MM.1S (cell line): ENCODE measurements at regions not wholly inside any gene's neighbourhood (a gene's known extent, or its start where the extent isn't known, plus 50 kb on each side); places are given as distances from the start of the nearest gene placed in this dataset.

Experiments
- DNase-seq: peaks from one replicate; pipeline ENCODE4 v3.0.0-alpha.2; 2015
- H2AFZ ChIP-seq: fragments of 300-600 bp; sonication (generic); 2 replicates; pipeline ENCODE4 v1.6.0; 2016; ENCODE audit warnings: antibody characterized with exemption, low read length
- H3F3A ChIP-seq: fragments of 300-600 bp; sonication (generic); 2 replicates; pipeline ENCODE4 v1.6.1; 2016; ENCODE audit warnings: mild to moderate bottlenecking, antibody characterized with exemption, low read length, moderate library complexity, mixed read lengths; ENCODE audit not compliant: insufficient read depth
- H3K27ac ChIP-seq: fragments of 300-600 bp; sonication (generic); 2 replicates; pipeline ENCODE4 v1.5.1; 2016; ENCODE audit warnings: mild to moderate bottlenecking, low read length
- H3K27me3 ChIP-seq: fragments of 300-600 bp; sonication (generic); replicated peaks from 2 replicates; pipeline ENCODE4 v1.6.0; 2016; ENCODE audit warnings: low read length; ENCODE audit not compliant: insufficient read depth
- H3K36me3 ChIP-seq: fragments of 300-600 bp; sonication (generic); replicated peaks from 2 replicates; pipeline ENCODE4 v1.6.1; 2016; ENCODE audit warnings: mild to moderate bottlenecking, low read length, mixed read lengths; ENCODE audit not compliant: insufficient read depth
- H3K4me1 ChIP-seq: fragments of 300-600 bp; sonication (generic); 2 replicates; pipeline ENCODE4 v1.6.1; 2016; ENCODE audit warnings: low read length, mixed read lengths
- H3K4me2 ChIP-seq: fragments of 300-600 bp; sonication (generic); 2 replicates; pipeline ENCODE4 v1.6.0; 2016; ENCODE audit warnings: low read depth, low read length
- H3K4me3 ChIP-seq: fragments of 300-600 bp; sonication (generic); 2 replicates; pipeline ENCODE4 v1.5.1; 2016; ENCODE audit warnings: low read length, mixed read lengths
- H3K79me2 ChIP-seq: fragments of 300-600 bp; sonication (generic); 2 replicates; pipeline ENCODE4 v1.6.1; 2016; ENCODE audit warnings: mixed run types, low read length, mixed read lengths
- H3K9ac ChIP-seq: fragments of 300-600 bp; sonication (generic); 2 replicates; pipeline ENCODE4 v1.6.1; 2016; ENCODE audit warnings: low read length, mixed read lengths
- H3K9me2 ChIP-seq: fragments of 300-600 bp; sonication (generic); replicated peaks from 2 replicates; pipeline ENCODE4 v1.6.1; 2016; ENCODE audit warnings: mild to moderate bottlenecking, low read length, mixed read lengths; ENCODE audit not compliant: insufficient read depth
- H3K9me3 ChIP-seq: fragments of 300-600 bp; sonication (generic); replicated peaks from 2 replicates; pipeline ENCODE4 v1.6.1; 2016; ENCODE audit warnings: mild to moderate bottlenecking, low read length, mixed read lengths; ENCODE audit not compliant: insufficient read depth
- H4K20me1 ChIP-seq: fragments of 300-600 bp; sonication (generic); 2 replicates; pipeline ENCODE4 v1.6.1; 2016; ENCODE audit warnings: mild to moderate bottlenecking, low read length, moderate library complexity, mixed read lengths; ENCODE audit not compliant: insufficient read depth
- EZH2 ChIP-seq: fragments of 300-600 bp; sonication (generic); optimal IDR thresholded peaks from 2 replicates; pipeline ENCODE3; 2017; ENCODE audit warnings: low read depth, mild to moderate bottlenecking, antibody characterized with exemption, low read length, mixed read lengths
- EZH2phosphoT487 ChIP-seq: fragments of 300-600 bp; sonication (generic); IDR thresholded peaks from 2 replicates; pipeline ENCODE4 v1.6.1; 2018; ENCODE audit warnings: antibody characterized with exemption, low read length
- TF ChIP-seq, protein P1 (sequence below): fragments of 300-600 bp; sonication (generic); IDR thresholded peaks from 2 replicates; pipeline ENCODE4 v1.5.1; 2016; ENCODE audit warnings: antibody characterized with exemption, low read length, mixed read lengths

DNA sequence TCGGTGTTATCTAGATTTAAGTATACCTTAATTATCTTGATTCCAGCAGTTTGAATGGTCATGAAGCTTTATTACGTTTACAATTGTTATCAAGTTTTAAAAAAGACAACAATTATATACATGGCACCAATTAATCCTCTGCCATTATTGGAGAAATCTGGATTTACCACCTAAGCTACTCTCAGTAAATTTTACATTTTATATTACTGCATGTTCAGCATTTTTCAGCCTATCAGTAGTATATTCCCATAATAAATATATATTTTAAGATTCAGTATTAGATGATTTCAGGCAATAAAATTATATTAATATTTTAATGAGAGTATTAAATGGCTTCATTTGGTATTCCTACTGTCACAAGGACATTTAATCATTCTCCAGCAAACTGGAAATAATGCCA is 264.5 kb upstream of the PRDM9 start:
- H3K27me3 ChIP-seq: no peaks in the 10 kb centered on the region
- no peaks in the 10 kb centered on the region for H3K9me3 ChIP-seq
- H3K4me1 ChIP-seq: no peaks in the 10 kb centered on the region
- no peak overlapping the region for H3K4me3 ChIP-seq
- H3K9ac ChIP-seq: no peak overlapping the region
- no peaks in the 10 kb centered on the region for H4K20me1 ChIP-seq
- no peak overlapping the region for H2AFZ ChIP-seq
- no peaks in the 10 kb centered on the region for H3K36me3 ChIP-seq
- TF ChIP-seq, protein P1, sequence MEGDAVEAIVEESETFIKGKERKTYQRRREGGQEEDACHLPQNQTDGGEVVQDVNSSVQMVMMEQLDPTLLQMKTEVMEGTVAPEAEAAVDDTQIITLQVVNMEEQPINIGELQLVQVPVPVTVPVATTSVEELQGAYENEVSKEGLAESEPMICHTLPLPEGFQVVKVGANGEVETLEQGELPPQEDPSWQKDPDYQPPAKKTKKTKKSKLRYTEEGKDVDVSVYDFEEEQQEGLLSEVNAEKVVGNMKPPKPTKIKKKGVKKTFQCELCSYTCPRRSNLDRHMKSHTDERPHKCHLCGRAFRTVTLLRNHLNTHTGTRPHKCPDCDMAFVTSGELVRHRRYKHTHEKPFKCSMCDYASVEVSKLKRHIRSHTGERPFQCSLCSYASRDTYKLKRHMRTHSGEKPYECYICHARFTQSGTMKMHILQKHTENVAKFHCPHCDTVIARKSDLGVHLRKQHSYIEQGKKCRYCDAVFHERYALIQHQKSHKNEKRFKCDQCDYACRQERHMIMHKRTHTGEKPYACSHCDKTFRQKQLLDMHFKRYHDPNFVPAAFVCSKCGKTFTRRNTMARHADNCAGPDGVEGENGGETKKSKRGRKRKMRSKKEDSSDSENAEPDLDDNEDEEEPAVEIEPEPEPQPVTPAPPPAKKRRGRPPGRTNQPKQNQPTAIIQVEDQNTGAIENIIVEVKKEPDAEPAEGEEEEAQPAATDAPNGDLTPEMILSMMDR: no peak
- no peak for TF ChIP-seq EZH2phosphoT487
- TF ChIP-seq EZH2: no peak
- no peak overlapping the region for H3K4me2 ChIP-seq
- DNase-seq: no peak
- no peaks in the 10 kb centered on the region for H3K9me2 ChIP-seq
- H3K79me2 ChIP-seq: no peaks in the 10 kb centered on the region
- H3F3A ChIP-seq: no peaks in the 10 kb centered on the region
- no peak overlapping the region for H3K27ac ChIP-seq

DNA sequence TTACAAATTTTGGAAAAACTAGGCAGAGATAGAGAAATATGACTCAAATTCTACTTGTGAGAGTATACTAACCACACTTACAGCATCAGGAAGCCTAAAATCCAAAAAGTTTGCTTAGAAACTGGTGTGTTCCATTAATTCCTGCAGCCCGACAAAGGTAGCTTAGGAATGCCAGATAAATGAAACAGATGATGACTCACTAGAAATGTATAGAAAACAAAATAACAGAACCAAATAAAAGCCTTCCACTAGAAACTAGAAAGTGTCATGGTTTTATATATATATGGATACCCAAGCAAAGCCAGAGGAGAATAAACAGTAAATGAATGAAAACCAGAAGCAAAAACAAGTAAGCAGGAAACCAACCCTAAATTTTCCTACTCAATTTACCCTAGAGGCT is 272.2 kb upstream of the PRDM9 start:
- Histone ChIP-seq H3K4me3 (no peak overlapping the region), H3K4me2 (no peak overlapping the region), H3K9ac (no peak overlapping the region), H3K36me3 (no peaks in the 10 kb centered on the region), H3K9me3 (no peaks in the 10 kb centered on the region), H3K27ac (no peak overlapping the region), H3F3A (no peaks in the 10 kb centered on the region), H3K4me1 (no peaks in the 10 kb centered on the region), H3K9me2 (no peaks in the 10 kb centered on the region), H4K20me1 (no peaks in the 10 kb centered on the region), H3K27me3 (no peaks in the 10 kb centered on the region), H3K79me2 (no peaks in the 10 kb centered on the region), H2AFZ (no peak overlapping the region)
- TF ChIP-seq EZH2: no peak
- TF ChIP-seq, protein P1: no peak
- TF ChIP-seq EZH2phosphoT487: no peak
- DNase-seq: no peak

DNA sequence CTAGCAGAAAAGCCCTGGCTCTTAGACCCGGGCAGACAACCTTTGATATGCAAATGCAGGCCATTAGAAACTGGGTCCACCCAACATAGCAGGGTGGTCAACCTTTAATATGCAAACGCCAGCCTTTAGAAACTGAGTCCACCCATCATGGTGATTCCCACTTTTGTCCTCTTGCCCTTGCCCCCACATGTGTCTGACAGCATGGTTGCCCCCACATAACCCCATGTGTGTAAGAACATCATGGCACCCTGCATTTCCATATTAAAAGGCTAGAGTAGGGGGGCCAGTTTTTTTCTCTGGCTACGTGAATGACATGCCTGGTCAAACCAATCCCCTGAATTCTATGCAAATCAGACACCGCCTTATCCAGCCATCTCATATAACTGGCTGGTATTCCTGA is 273.2 kb upstream of the PRDM9 start:
- Histone ChIP-seq H3K4me1 (no peaks in the 10 kb centered on the region), H3K27ac (no peak overlapping the region)
- no peak for TF ChIP-seq EZH2
- TF ChIP-seq, protein P1: no peak

More for the DNA sequence above, 273.2 kb upstream of the PRDM9 start:
- no peak overlapping the region for H3K9ac ChIP-seq
- no peaks in the 10 kb centered on the region for H3K9me3 ChIP-seq
- H3K79me2 ChIP-seq: no peaks in the 10 kb centered on the region
- no peaks in the 10 kb centered on the region for H4K20me1 ChIP-seq
- H3F3A ChIP-seq: no peaks in the 10 kb centered on the region
- no peak for DNase-seq
- H3K9me2 ChIP-seq: no peaks in the 10 kb centered on the region
- H3K4me2 ChIP-seq: no peak overlapping the region
- H2AFZ ChIP-seq: no peak overlapping the region
- H3K27me3 ChIP-seq: no peaks in the 10 kb centered on the region
- no peaks in the 10 kb centered on the region for H3K36me3 ChIP-seq
- H3K4me3 ChIP-seq: no peak overlapping the region
